ENCODE measurements at regions not wholly inside any gene's neighbourhood (a gene's known extent, or its start where the extent isn't known, plus 50 kb on each side); places are given as distances from the start of the nearest gene placed in this dataset.

- Mint-ChIP-seq H3K9me3 (ENCODE audit: low read depth, unreplicated experiment) (peaks cover 3% of the 10 kb centered on the region), H3K36me3 (ENCODE audit: insufficient read depth, unreplicated experiment) (no peaks in the 10 kb centered on the region), H3K27ac (ENCODE audit: unreplicated experiment) (no peak overlapping the region), H3K4me3 (ENCODE audit: low read depth, unreplicated experiment) (no peak overlapping the region), H3K4me1 (ENCODE audit: low read depth, unreplicated experiment) (no peaks in the 10 kb centered on the region), H3K27me3 (ENCODE audit: unreplicated experiment) (no peaks in the 10 kb centered on the region)
- CTCF ChIA-PET: no interaction called here
- BruUV-seq (replicated peaks): no TSS peak
- TF ChIP-seq CTCF (IDR thresholded peaks at IDR 0.05; ENCODE audit: unreplicated experiment): no peak
- intact Hi-C loops (cut with micrococcal nuclease; ENCODE audit: unreplicated experiment): no loop called here
- no peak for DNase-seq
Observed at GRCh38 chr21:22062472-22063139, 1064.4 kb downstream of the NCAM2 start.

GRCh38 chr21:22063140-22063539, 1064.9 kb downstream of the NCAM2 start:
- Mint-ChIP-seq H3K36me3 (ENCODE audit: insufficient read depth, unreplicated experiment) (no peaks in the 10 kb centered on the region), H3K4me3 (ENCODE audit: low read depth, unreplicated experiment) (no peak overlapping the region), H3K27ac (ENCODE audit: unreplicated experiment) (no peak overlapping the region), H3K9me3 (ENCODE audit: low read depth, unreplicated experiment) (peaks cover 3% of the 10 kb centered on the region), H3K27me3 (ENCODE audit: unreplicated experiment) (no peaks in the 10 kb centered on the region), H3K4me1 (ENCODE audit: low read depth, unreplicated experiment) (no peaks in the 10 kb centered on the region)
- CTCF ChIA-PET: no interaction called here
- TF ChIP-seq CTCF (IDR thresholded peaks at IDR 0.05; ENCODE audit: unreplicated experiment): no peak
- BruUV-seq (replicated peaks): no TSS peak
- no peak for DNase-seq
- intact Hi-C loops (cut with micrococcal nuclease; ENCODE audit: unreplicated experiment): no loop called here

- no peak for DNase-seq
- H3K27ac Mint-ChIP-seq (ENCODE audit: unreplicated experiment): no peak overlapping the region
- no peaks in the 10 kb centered on the region for H3K9me3 Mint-ChIP-seq (ENCODE audit: low read depth, unreplicated experiment)
- no TSS peak for BruUV-seq (replicated peaks)
- intact Hi-C loops (cut with micrococcal nuclease; ENCODE audit: unreplicated experiment): no loop called here
- no peak for TF ChIP-seq CTCF (IDR thresholded peaks at IDR 0.05; ENCODE audit: unreplicated experiment)
- no peaks in the 10 kb centered on the region for H3K36me3 Mint-ChIP-seq (ENCODE audit: insufficient read depth, unreplicated experiment)
- no peak overlapping the region for H3K4me3 Mint-ChIP-seq (ENCODE audit: low read depth, unreplicated experiment)
- H3K4me1 Mint-ChIP-seq (ENCODE audit: low read depth, unreplicated experiment): no peaks in the 10 kb centered on the region
- H3K27me3 Mint-ChIP-seq (ENCODE audit: unreplicated experiment): no peaks in the 10 kb centered on the region
- CTCF ChIA-PET: no interaction called here
Observed at GRCh38 chr21:22076471-22076870, 1078.3 kb downstream of the NCAM2 start.

- no peak overlapping the region for H3K4me3 Mint-ChIP-seq (ENCODE audit: low read depth, unreplicated experiment)
- H3K36me3 Mint-ChIP-seq (ENCODE audit: insufficient read depth, unreplicated experiment): no peaks in the 10 kb centered on the region
- no peaks in the 10 kb centered on the region for H3K27me3 Mint-ChIP-seq (ENCODE audit: unreplicated experiment)
- no peak for DNase-seq
- no peak for TF ChIP-seq CTCF (IDR thresholded peaks at IDR 0.05; ENCODE audit: unreplicated experiment)
- intact Hi-C loops (cut with micrococcal nuclease; ENCODE audit: unreplicated experiment): no loop called here
- no peaks in the 10 kb centered on the region for H3K4me1 Mint-ChIP-seq (ENCODE audit: low read depth, unreplicated experiment)
- CTCF ChIA-PET: no interaction called here
- BruUV-seq (replicated peaks): no TSS peak
- H3K27ac Mint-ChIP-seq (ENCODE audit: unreplicated experiment): no peak overlapping the region
- H3K9me3 Mint-ChIP-seq (ENCODE audit: low read depth, unreplicated experiment): no peaks in the 10 kb centered on the region
Observed at GRCh38 chr21:22083899-22084298, 1085.7 kb downstream of the NCAM2 start.

Measured in Calu3 (cell line).